HepG2 (cell line): ENCODE measurements at regions not wholly inside any gene's neighbourhood (a gene's known extent, or its start where the extent isn't known, plus 50 kb on each side); places are given as distances from the start of the nearest gene placed in this dataset.

Experiments used
- ATAC-seq: fragments of 200-7000 bp; cut with Tn5 transposase; 3 replicates; pipeline ENCODE4 v1.9.1; 2020; ENCODE audit warnings: mild to moderate bottlenecking, moderate library complexity
- BruUV-seq: library from RNA; stranded (reverse); fragments of 400-500 nt; replicated peaks from 2 replicates; lab custom pipeline; 2021; lab: Mats Ljungman, UMichigan
- CTCF ChIA-PET: fragments of 300-600 bp; formaldehyde crosslinking; extraction: SDS; loops from one replicate; lab custom pipeline; 2021; ENCODE audit warnings: low total read pairs, inconsistent platforms, low intra/inter-chr PET ratio; lab: Yijun Ruan, JAX
- POLR2A ChIA-PET: fragments of 350-600 bp; sonication (Branson Sonifier 250); formaldehyde crosslinking; loops from one replicate; lab custom pipeline; 2020; ENCODE audit warnings: antibody characterized with exemption, inconsistent platforms; lab: Yijun Ruan, JAX
- DNase-seq: peaks from one replicate; pipeline ENCODE4 v3.0.0-alpha.2; 2015; ENCODE audit warnings: low spot score
- FAIRE-seq: peaks from 3 replicates; lab custom pipeline; 2011; peaks lifted over from hg19 to GRCh38; lab: Jason Lieb, UNC
- H2AFZ ChIP-seq: one replicate; pipeline ENCODE4 v1.6.1; 2011; ENCODE audit warnings: low read length, inconsistent platforms
- H3K27ac ChIP-seq: fragments of 300-600 bp; 3 replicates; pipeline ENCODE4 v1.8.0; 2011; ENCODE audit warnings: mixed run types, mild to moderate bottlenecking, mixed read lengths, low read length, inconsistent platforms; ENCODE audit not compliant: insufficient read depth; ENCODE audit errors: extremely low read length
- H3K27me3 ChIP-seq, 2 experiments: fragments of 200-600 bp in 1 of 2; 2 replicates in 1 of 2; 3 replicates in 1 of 2; pipeline versions ENCODE4 v1.6.0 to v1.8.0; 2011; ENCODE audit warnings: low read length in 2 of 2, mild to moderate bottlenecking in 2 of 2, moderate library complexity in 2 of 2, inconsistent platforms in 1 of 2; ENCODE audit not compliant: insufficient read depth in 2 of 2, control insufficient read depth in 1 of 2
- H3K36me3 ChIP-seq, 2 experiments: fragments of 200-600 bp in 1 of 2; replicated peaks in 1 of 2; 2 replicates in 1 of 2; 3 replicates in 1 of 2; pipeline versions ENCODE4 v1.5.1 to v1.8.0; 2011; ENCODE audit warnings: low read length in 2 of 2, inconsistent platforms in 1 of 2; ENCODE audit not compliant: insufficient read depth in 2 of 2, control insufficient read depth in 1 of 2
- H3K4me1 ChIP-seq: 2 replicates; pipeline ENCODE4 v1.5.1; 2012; ENCODE audit warnings: low read length, inconsistent platforms; ENCODE audit not compliant: insufficient read depth
- H3K4me2 ChIP-seq: 2 replicates; pipeline ENCODE4 v1.6.0; 2011; ENCODE audit warnings: low read depth, low read length, inconsistent platforms
- H3K4me3 ChIP-seq, 3 experiments: fragments of 200-600 bp in 1 of 3; sonication (generic), shearing (Covaris generic) in 1 of 3; replicated peaks in 1 of 3; 2 replicates each; pipeline ENCODE4 v1.5.1; 2011 to 2016; ENCODE audit warnings: low read length in 3 of 3, inconsistent platforms in 2 of 3, low read depth in 2 of 3, mild to moderate bottlenecking in 2 of 3, control low read depth in 1 of 3, mixed read lengths in 1 of 3; ENCODE audit not compliant: insufficient read depth in 1 of 3
- H3K79me2 ChIP-seq: one replicate; pipeline ENCODE4 v1.6.1; 2011; ENCODE audit warnings: low read length, inconsistent platforms; ENCODE audit not compliant: insufficient read depth
- H3K9ac ChIP-seq: 2 replicates; pipeline ENCODE4 v1.6.0; 2011; ENCODE audit warnings: mild to moderate bottlenecking, low read depth, low read length, inconsistent platforms; ENCODE audit not compliant: insufficient read depth
- H3K9me3 ChIP-seq: 2 replicates; pipeline ENCODE4 v1.5.1; 2012; ENCODE audit warnings: mild to moderate bottlenecking, low read length
- H4K20me1 ChIP-seq: 2 replicates; pipeline ENCODE4 v1.6.0; 2011; ENCODE audit warnings: inconsistent platforms, mild to moderate bottlenecking, low read length, moderate library complexity; ENCODE audit not compliant: insufficient read depth
- CBX2 ChIP-seq, 2 experiments: fragments of 200-600 bp in 1 of 2; sonication (generic); formaldehyde crosslinking in 1 of 2; IDR thresholded peaks; 2 replicates each; pipeline versions ENCODE4 v1.7.0 to v1.8.1; 2018 to 2022; ENCODE audit warnings: low read depth in 2 of 2, low read length in 1 of 2, mild to moderate bottlenecking in 1 of 2, missing genetic modification reagents in 1 of 2
- CEBPB ChIP-seq: IDR thresholded peaks from 2 replicates; pipeline ENCODE4 v1.6.1; 2011; ENCODE audit warnings: low read depth, low read length, improper control_type of control experiment, borderline replicate concordance
- CREB3 ChIP-seq: sonication (generic); formaldehyde crosslinking; IDR thresholded peaks from 2 replicates; pipeline ENCODE4 v1.5.0; 2020; ENCODE audit warnings: missing genetic modification reagents
- KLF9 ChIP-seq: IDR thresholded peaks from 2 replicates; pipeline ENCODE4 v1.6.1; 2016; ENCODE audit warnings: low read depth
- RBM22 ChIP-seq: fragments of 200-400 bp; formaldehyde crosslinking; optimal IDR thresholded peaks from 2 replicates; pipeline ENCODE3; 2017; ENCODE audit warnings: mild to moderate bottlenecking, low read length, moderate library complexity
- ZFP41 ChIP-seq: sonication (generic); formaldehyde crosslinking; IDR thresholded peaks from 2 replicates; pipeline ENCODE4 v1.4.0; 2020; ENCODE audit warnings: mild to moderate bottlenecking, missing genetic modification reagents, borderline replicate concordance
- ZNF17 ChIP-seq: sonication (generic); formaldehyde crosslinking; IDR thresholded peaks from 2 replicates; pipeline ENCODE4 v1.5.0; 2020; ENCODE audit warnings: mild to moderate bottlenecking, missing genetic modification reagents
- ZNF329 ChIP-seq: sonication (generic); formaldehyde crosslinking; IDR thresholded peaks from 2 replicates; pipeline ENCODE4 v1.9.0; 2021; ENCODE audit warnings: low read depth, mild to moderate bottlenecking, missing genetic modification reagents
- WGBS: methylation state at CpG from one replicate; pipeline ENCODE4 v1.1.6; 2017; ENCODE audit warnings: low lambda C conversion rate; 5-methylcytosine and 5-hydroxymethylcytosine counted together
- in situ Hi-C: cut with HindIII; loops from 2 replicates; pipeline ENCODE4 v1.10.0; 2017; ENCODE audit warnings: low pct_unique_long_range_greater_than_20kb; ENCODE audit not compliant: extremely low pct_ligation_motif_present
- intact Hi-C: fragments of 100-400 bp; cut with micrococcal nuclease; formaldehyde crosslinking; loops from one replicate; pipeline ENCODE4 v1.10.0; 2022; ENCODE audit not compliant: unreplicated experiment
- TF ChIP-seq, protein P1 (sequence below): fragments of 450-650 bp; IDR thresholded peaks from 2 replicates; pipeline ENCODE4 v1.6.1; 2017; ENCODE audit warnings: mild to moderate bottlenecking

- Histone ChIP-seq H3K4me2 (no peak overlapping the region), H3K4me3 (no peak overlapping the region), H3K9ac (no peak overlapping the region), H2AFZ (no peak overlapping the region), H3K36me3 (no peaks in the 10 kb centered on the region), H3K4me1 (no peaks in the 10 kb centered on the region), H4K20me1 (no peaks in the 10 kb centered on the region), H3K27ac (no peak overlapping the region), H3K79me2 (no peaks in the 10 kb centered on the region), H3K27me3 (no peaks in the 10 kb centered on the region), H3K9me3 (no peaks in the 10 kb centered on the region; the same call in 1 of the 2 replicates)
- no peak for ATAC-seq
- intact Hi-C loops (no loop called here), in situ Hi-C loops (no loop called here)
- ChIA-PET POLR2A (no interaction called here), CTCF (no interaction called here)
- DNase-seq: no peak
- no peak for FAIRE-seq
- no TSS peak for BruUV-seq
- TF ChIP-seq ZNF329 (CRISPR knock-in tag) (no peak), ZFP41 (CRISPR knock-in tag) (no peak), CREB3 (no peak), CEBPB (no peak), CBX2 (IDR thresholded peaks at IDR 0.05; ENCODE audit: low read depth, low read length) (no peak), CBX2 (CRISPR knock-in tag; IDR thresholded peaks at IDR 0.05; ENCODE audit: low read depth) (no peak), RBM22 (no peak), KLF9 (CRISPR knock-in tag) (no peak), ZNF17 (CRISPR knock-in tag) (no peak)
- TF ChIP-seq, protein P1, sequence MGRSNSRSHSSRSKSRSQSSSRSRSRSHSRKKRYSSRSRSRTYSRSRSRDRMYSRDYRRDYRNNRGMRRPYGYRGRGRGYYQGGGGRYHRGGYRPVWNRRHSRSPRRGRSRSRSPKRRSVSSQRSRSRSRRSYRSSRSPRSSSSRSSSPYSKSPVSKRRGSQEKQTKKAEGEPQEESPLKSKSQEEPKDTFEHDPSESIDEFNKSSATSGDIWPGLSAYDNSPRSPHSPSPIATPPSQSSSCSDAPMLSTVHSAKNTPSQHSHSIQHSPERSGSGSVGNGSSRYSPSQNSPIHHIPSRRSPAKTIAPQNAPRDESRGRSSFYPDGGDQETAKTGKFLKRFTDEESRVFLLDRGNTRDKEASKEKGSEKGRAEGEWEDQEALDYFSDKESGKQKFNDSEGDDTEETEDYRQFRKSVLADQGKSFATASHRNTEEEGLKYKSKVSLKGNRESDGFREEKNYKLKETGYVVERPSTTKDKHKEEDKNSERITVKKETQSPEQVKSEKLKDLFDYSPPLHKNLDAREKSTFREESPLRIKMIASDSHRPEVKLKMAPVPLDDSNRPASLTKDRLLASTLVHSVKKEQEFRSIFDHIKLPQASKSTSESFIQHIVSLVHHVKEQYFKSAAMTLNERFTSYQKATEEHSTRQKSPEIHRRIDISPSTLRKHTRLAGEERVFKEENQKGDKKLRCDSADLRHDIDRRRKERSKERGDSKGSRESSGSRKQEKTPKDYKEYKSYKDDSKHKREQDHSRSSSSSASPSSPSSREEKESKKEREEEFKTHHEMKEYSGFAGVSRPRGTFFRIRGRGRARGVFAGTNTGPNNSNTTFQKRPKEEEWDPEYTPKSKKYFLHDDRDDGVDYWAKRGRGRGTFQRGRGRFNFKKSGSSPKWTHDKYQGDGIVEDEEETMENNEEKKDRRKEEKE: no peak
- 43% methylated on average over 3 of the region's 3 CpGs for WGBS
Observed at GRCh38 chr4:32169841-32170240, 1449.7 kb downstream of the PCDH7 start.
